Astrocyte (in vitro differentiated cells and primary cell): ENCODE measurements at regions not wholly inside any gene's neighbourhood (a gene's known extent, or its start where the extent isn't known, plus 50 kb on each side); places are given as distances from the start of the nearest gene placed in this dataset.

Experiments used
- CTCF ChIP-seq: IDR thresholded peaks from 2 replicates; pipeline ENCODE4 v1.5.1; 2011; ENCODE audit warnings: low read depth, mild to moderate bottlenecking, inconsistent platforms, low read length, moderate library complexity; ENCODE audit not compliant: insufficient read depth
- EZH2 ChIP-seq: IDR thresholded peaks from 2 replicates; pipeline ENCODE4 v1.6.1; 2012; ENCODE audit warnings: mild to moderate bottlenecking, low read length, inconsistent platforms; ENCODE audit not compliant: insufficient read depth

- TF ChIP-seq CTCF (no peak), EZH2 (no peak)
These were observed 818.0 kb upstream of the SLC10A2 start for GRCh38 chr13:103884101-103884723.
